Stimulated activated naive CD8-positive, alpha-beta T cell treated with anti-CD3 and anti-CD28 coated beads, Interleukin-15, amount 100 ng/mL, for 72 hours (primary cell): ENCODE measurements at regions not wholly inside any gene's neighbourhood (a gene's known extent, or its start where the extent isn't known, plus 50 kb on each side); places are given as distances from the start of the nearest gene placed in this dataset.
"Not testable (repeated sequence)": the region's sequence is repeated elsewhere in the genome, so short reads cannot be mapped to it uniquely, and the experiment has no call there.

ENCODE experiments used
- ATAC-seq: fragments of 150-1000 bp; cut with Tn5 transposase; 2 replicates; pipeline ENCODE4 v1.10.0; 2021; ENCODE audit warnings: mild to moderate bottlenecking, moderate library complexity
- DNase-seq, 2 donors: peaks; one replicate each; pipeline ENCODE4 v3.0.0; 2021 to 2022
- H3K27ac Mint-ChIP-seq, 2 donors: one replicate each; pipeline ENCODE4 v1.8.0; 2022; ENCODE audit warnings: mild to moderate bottlenecking in 2 of 2, mixed read lengths in 2 of 2, moderate library complexity in 2 of 2
- H3K27me3 Mint-ChIP-seq: one replicate; pipeline ENCODE4 v1.8.0; 2022; ENCODE audit warnings: mixed read lengths
- H3K4me1 Mint-ChIP-seq: one replicate; pipeline ENCODE4 v1.8.0; 2022; ENCODE audit warnings: mild to moderate bottlenecking, mixed read lengths
- H3K4me3 Mint-ChIP-seq, 2 donors: one replicate each; pipeline ENCODE4 v1.8.0; 2022; ENCODE audit warnings: mild to moderate bottlenecking in 2 of 2, mixed read lengths in 2 of 2, moderate library complexity in 1 of 2
- H3K9me3 Mint-ChIP-seq, 2 donors: one replicate each; pipeline ENCODE4 v1.8.0; 2022; ENCODE audit warnings: mixed read lengths in 2 of 2

DNA sequence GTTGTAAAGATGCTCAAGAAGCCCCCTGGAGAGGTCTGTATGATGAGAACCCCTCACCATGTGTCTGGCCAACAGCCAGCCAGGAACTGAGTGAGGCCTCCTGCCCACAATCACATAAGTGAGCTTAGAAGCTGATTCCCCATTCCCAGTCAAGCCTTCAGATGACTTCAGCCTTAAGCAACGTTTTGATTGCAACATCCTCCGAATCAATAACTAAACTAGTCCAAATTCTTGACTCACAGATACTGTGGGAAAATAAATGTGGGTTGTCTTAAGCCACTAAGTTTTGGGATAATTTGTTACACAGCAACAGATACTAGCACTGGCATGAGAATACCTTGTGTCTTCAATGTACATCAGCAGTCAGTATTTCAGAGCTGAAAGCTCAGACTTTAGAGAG lies 54.5 kb upstream of the HS3ST4 start:
- Mint-ChIP-seq H3K4me3 (no peak overlapping the region), H3K27me3 (peaks cover 7% of the 10 kb centered on the region), H3K4me1 (no peaks in the 10 kb centered on the region), H3K9me3 (peaks cover 4 to 21% of the 10 kb centered on the region in 2 donors), H3K27ac (no peak overlapping the region)
- no peak for ATAC-seq
- DNase-seq = no peak

GRCh38 chr16:25636662-25637061 lies 55.1 kb upstream of the HS3ST4 start:
- no peak overlapping the region for H3K4me3 Mint-ChIP-seq
- H3K27ac Mint-ChIP-seq = no peak overlapping the region
- no peaks in the 10 kb centered on the region for H3K4me1 Mint-ChIP-seq
- peaks cover 4 to 21% of the 10 kb centered on the region in 2 donors for H3K9me3 Mint-ChIP-seq
- peaks cover 7% of the 10 kb centered on the region for H3K27me3 Mint-ChIP-seq
- ATAC-seq = no peak
- DNase-seq = no peak

GRCh38 chr16:25635454-25635853 lies 56.3 kb upstream of the HS3ST4 start:
- Mint-ChIP-seq H3K4me1 (no peaks in the 10 kb centered on the region), H3K27me3 (peaks cover 7% of the 10 kb centered on the region)

DNA sequence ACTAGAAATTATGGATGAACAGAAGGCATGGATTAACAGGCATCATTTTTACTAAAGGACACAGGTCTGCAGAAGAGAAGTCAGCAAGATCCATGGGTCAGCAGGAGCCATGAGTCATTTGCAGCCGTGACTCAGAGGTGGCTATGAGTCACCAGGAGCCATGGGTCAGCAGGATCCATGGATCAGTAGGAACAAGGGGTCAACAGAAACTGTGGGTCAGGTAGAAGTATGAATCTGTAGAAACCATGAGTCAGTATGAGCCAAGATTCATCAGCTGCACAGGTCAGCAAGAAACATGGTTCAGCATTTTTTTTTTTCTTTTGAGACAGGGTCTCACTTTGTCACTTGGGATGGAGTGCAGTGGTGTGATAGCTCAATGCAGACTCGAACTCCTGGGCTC lies 58.2 kb upstream of the HS3ST4 start:
- no peak for ATAC-seq
- Mint-ChIP-seq H3K27me3 (peaks cover 7% of the 10 kb centered on the region), H3K4me3 (no peak overlapping the region), H3K4me1 (no peaks in the 10 kb centered on the region), H3K9me3 (peaks cover 0 to 6% of the 10 kb centered on the region in 2 donors), H3K27ac (no peak overlapping the region)
- no peak for DNase-seq

More at GRCh38 chr16:25635454-25635853, 56.3 kb upstream of the HS3ST4 start:
- Mint-ChIP-seq H3K27ac (no peak overlapping the region), H3K4me3 (no peak overlapping the region), H3K9me3 (peaks cover 4 to 20% of the 10 kb centered on the region in 2 donors)
- DNase-seq = no peak
- ATAC-seq = no peak

DNA sequence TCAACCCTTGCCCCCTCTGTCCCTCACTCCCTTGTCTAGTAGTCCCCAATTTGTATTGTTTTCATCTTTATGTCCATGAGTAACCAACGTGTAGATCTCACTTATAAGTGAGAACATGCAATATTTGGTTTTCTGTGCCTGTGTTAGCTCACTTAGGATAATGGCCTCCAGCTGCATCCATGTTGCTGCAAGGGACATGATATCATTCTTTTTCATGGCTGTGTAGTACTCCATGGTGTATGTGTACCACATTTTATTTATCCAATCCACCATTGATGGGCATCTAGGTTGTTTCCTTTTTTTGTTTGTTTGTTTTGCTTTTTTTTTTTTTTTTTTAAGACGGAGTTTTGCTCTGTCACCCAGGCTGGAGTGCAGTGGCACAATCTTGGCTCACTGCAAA lies 63.0 kb upstream of the HS3ST4 start:
- H3K27me3 Mint-ChIP-seq = no peaks in the 10 kb centered on the region
- no peak overlapping the region for H3K27ac Mint-ChIP-seq
- H3K9me3 Mint-ChIP-seq = peaks cover 4 to 6% of the 10 kb centered on the region in 2 donors
- no peak overlapping the region for H3K4me3 Mint-ChIP-seq
- no peak for DNase-seq
- no peaks in the 10 kb centered on the region for H3K4me1 Mint-ChIP-seq
- no peak for ATAC-seq

GRCh38 chr16:25627641-25628040 lies 64.1 kb upstream of the HS3ST4 start:
- no peak for ATAC-seq
- Mint-ChIP-seq H3K27ac (no peak overlapping the region), H3K4me1 (no peaks in the 10 kb centered on the region), H3K27me3 (no peaks in the 10 kb centered on the region), H3K4me3 (no peak overlapping the region), H3K9me3 (peaks cover 4 to 6% of the 10 kb centered on the region in 2 donors)
- no peak for DNase-seq

DNA sequence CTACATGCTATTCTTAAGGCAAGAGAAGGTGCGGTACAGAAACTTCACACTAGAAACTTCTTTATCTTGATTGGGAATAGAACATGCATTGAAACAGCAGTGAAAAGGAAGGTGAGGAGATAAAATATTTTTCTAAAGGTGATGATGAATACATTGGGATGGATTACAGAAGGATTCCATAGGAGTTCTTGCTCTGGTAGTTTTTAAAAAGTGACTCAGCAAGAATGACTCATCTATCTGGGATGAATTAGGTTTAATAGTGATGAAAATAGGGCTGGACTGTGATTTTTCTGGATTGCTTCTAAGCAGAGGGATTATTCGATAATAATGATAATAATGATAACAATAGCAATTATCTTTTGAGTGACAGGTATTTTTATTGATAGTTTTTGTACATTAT lies 65.6 kb upstream of the HS3ST4 start:
- H3K27ac Mint-ChIP-seq = no peak overlapping the region
- H3K4me1 Mint-ChIP-seq = no peaks in the 10 kb centered on the region
- no peaks in the 10 kb centered on the region for H3K27me3 Mint-ChIP-seq
- peaks cover 4 to 6% of the 10 kb centered on the region in 2 donors for H3K9me3 Mint-ChIP-seq
- no peak overlapping the region for H3K4me3 Mint-ChIP-seq
- DNase-seq (no peak), ATAC-seq (no peak)

DNA sequence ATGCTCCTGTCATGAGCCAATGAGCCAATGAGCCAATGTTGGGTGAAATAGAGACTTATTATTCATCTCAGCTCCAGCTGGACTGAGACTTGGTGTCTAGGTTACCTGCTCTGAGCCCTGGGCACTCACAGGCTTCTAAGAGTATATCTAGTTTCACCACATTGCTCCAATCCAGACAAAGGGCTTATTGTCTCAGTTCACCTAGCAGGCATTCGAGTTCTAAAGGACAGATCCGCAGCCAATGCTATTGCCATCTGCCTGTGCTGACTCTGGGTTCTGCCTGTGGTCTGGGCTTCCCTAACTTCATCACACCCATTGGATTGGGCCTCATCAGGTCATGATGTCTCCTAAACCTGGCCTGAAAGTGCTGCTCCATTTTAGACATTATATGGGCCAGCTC lies 66.1 kb upstream of the HS3ST4 start:
- DNase-seq (no peak), ATAC-seq (no peak)
- Mint-ChIP-seq H3K4me3 (no peak overlapping the region), H3K27ac (no peak overlapping the region), H3K4me1 (no peaks in the 10 kb centered on the region), H3K27me3 (no peaks in the 10 kb centered on the region), H3K9me3 (peaks cover 4 to 6% of the 10 kb centered on the region in 2 donors)

DNA sequence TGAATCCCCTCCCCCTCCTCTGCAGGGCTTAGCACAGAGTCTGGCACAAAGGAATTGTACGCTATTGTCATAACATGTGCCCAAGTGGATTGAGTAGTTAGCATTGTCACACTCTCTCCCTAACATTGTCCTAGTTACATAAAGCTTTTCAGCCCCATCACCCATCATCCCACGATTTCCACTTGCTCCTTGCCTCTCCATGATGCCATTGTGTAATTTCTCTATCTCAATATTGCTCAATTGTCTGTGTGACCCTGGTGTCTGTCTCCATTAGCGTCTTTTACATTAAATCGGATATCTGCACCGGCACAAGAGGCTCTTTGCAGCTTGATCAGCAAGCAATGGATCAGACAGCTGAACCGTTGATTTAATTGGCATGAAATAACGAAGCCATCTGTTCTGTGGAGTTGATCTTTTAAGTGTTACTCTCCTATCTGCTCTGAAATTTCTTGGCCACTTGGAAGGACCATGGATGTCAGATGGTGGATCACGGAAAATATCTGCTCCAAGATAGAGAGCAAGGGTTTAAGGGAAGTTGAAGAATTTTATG lies 77.0 kb upstream of the HS3ST4 start:
- DNase-seq = no peak
- ATAC-seq = no peak
- no peaks in the 10 kb centered on the region for H3K27me3 Mint-ChIP-seq
- peaks cover 3 to 9% of the 10 kb centered on the region in 2 donors for H3K9me3 Mint-ChIP-seq
- no peak overlapping the region for H3K4me3 Mint-ChIP-seq
- no peak overlapping the region for H3K27ac Mint-ChIP-seq
- H3K4me1 Mint-ChIP-seq = no peaks in the 10 kb centered on the region

GRCh38 chr16:25613931-25614330 lies 77.8 kb upstream of the HS3ST4 start:
- Mint-ChIP-seq H3K4me1 (no peaks in the 10 kb centered on the region), H3K27me3 (no peaks in the 10 kb centered on the region), H3K9me3 (peaks cover 3 to 7% of the 10 kb centered on the region in 2 donors), H3K27ac (no peak overlapping the region), H3K4me3 (no peak overlapping the region)
- ATAC-seq (no peak), DNase-seq (no peak)

DNA sequence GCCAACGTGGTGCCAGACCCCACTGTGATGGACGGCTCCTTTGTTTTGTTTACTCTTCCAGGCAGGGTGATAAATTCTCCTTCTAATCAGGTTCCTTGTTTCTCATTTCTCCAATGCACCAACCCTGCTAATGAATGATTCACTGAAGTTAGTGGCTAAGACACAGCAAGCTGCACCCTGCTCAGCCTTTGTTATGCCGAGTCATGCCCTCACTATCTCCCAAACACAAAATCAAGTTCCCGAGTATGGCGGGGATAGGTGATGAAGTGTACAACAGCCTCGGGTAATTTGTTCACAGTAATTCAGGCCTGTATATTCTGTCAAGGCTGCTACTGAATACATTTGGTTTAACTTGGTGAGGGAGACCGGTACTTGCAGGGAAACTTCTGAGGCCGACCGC lies 83.8 kb upstream of the HS3ST4 start:
- no peak for DNase-seq
- H3K9me3 Mint-ChIP-seq = peaks cover 0 to under 1% of the 10 kb centered on the region in 2 donors
- no peak overlapping the region for H3K4me3 Mint-ChIP-seq
- H3K27me3 Mint-ChIP-seq = no peaks in the 10 kb centered on the region
- no peak overlapping the region for H3K27ac Mint-ChIP-seq
- ATAC-seq = no peak
- no peaks in the 10 kb centered on the region for H3K4me1 Mint-ChIP-seq

GRCh38 chr16:25606069-25606468 lies 85.7 kb upstream of the HS3ST4 start:
- ATAC-seq = no peak
- DNase-seq = no peak
- Mint-ChIP-seq H3K9me3 (peaks cover 0 to 9% of the 10 kb centered on the region in 2 donors), H3K4me1 (no peaks in the 10 kb centered on the region), H3K4me3 (no peak overlapping the region), H3K27ac (no peak overlapping the region), H3K27me3 (no peaks in the 10 kb centered on the region)

DNA sequence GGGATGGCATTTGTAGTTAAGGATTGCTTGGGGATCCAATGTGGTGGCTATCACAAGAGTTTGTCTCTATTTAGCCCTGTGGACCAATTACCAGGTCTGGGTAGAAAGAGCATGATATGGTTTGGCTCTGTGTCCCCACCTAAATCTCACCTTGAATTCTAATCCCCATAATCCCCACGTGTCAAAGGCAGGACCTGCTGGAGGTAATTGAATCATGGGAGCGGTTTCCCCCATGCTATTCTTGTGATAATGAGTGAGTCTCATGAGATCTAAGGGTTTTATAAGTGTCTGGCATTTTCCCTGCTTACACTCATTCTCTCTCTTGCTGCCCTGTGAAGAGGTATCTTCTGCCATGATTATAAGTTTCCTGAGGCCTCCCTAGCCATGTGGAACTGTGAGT lies 86.4 kb upstream of the HS3ST4 start:
- no peak for DNase-seq
- Mint-ChIP-seq H3K4me1 (no peaks in the 10 kb centered on the region), H3K27me3 (no peaks in the 10 kb centered on the region), H3K9me3 (peaks cover 0 to 9% of the 10 kb centered on the region in 2 donors), H3K27ac (no peak overlapping the region), H3K4me3 (no peak overlapping the region)
- ATAC-seq = no peak

DNA sequence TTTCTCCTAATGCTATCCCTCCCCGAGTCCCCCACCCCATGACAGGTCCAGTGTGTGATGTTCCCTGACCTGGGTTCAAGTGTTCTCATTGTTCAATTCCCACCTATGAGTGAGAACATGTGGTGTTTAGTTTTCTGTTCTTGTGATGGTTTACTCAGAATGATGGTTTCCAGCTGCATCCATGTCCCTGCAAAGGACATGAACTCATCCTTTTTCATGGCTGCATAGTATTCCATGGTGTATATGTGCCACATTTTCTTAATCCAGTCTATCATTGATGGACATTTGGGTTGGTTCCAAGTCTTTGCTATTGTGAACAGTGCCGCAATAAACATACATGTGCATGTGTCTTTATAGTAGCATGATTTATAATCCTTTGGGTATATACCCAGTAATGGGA lies 90.5 kb upstream of the HS3ST4 start:
- H3K4me1 Mint-ChIP-seq, H3K27me3 Mint-ChIP-seq, H3K4me3 Mint-ChIP-seq, H3K27ac Mint-ChIP-seq, H3K9me3 Mint-ChIP-seq, ATAC-seq, DNase-seq: not testable (repeated sequence)

DNA sequence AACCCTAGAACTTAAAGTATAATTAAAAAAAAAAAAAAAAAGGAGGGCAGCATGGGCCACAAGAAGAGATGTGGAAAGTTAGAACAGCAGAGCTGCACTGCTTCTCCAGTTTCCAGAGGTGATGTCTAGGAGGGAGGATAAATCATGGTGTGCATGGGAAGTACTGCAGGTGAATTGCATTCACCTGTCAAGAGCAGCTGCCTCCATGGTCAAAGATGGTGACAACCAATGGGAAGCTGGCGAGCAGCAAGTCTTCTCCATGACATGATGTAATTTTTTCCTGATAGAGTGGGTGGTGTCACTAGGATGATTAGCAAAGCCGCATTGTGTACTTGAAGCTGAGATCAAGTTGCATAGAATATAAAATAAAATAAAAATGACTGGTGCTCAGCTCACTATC lies 95.6 kb upstream of the HS3ST4 start:
- Mint-ChIP-seq H3K4me3 (no peak overlapping the region), H3K27me3 (no peaks in the 10 kb centered on the region), H3K27ac (no peak overlapping the region), H3K9me3 (no peaks in the 10 kb centered on the region), H3K4me1 (no peaks in the 10 kb centered on the region)
- DNase-seq (no peak), ATAC-seq (no peak)

- ATAC-seq (no peak), DNase-seq (no peak)
- H3K27me3 Mint-ChIP-seq = peaks cover 2% of the 10 kb centered on the region
- H3K9me3 Mint-ChIP-seq = no peaks in the 10 kb centered on the region
- no peak overlapping the region for H3K27ac Mint-ChIP-seq
- no peak overlapping the region for H3K4me3 Mint-ChIP-seq
- H3K4me1 Mint-ChIP-seq = no peaks in the 10 kb centered on the region
These were observed 98.5 kb upstream of the HS3ST4 start for GRCh38 chr16:25593260-25593659.

GRCh38 chr16:25587783-25588182 lies 104.0 kb upstream of the HS3ST4 start:
- no peak for DNase-seq
- Mint-ChIP-seq H3K9me3 (no peaks in the 10 kb centered on the region), H3K27me3 (peaks cover 8% of the 10 kb centered on the region), H3K27ac (no peak overlapping the region), H3K4me3 (no peak overlapping the region), H3K4me1 (no peaks in the 10 kb centered on the region)
- no peak for ATAC-seq
